ENCODE measurements at regions not wholly inside any gene's neighbourhood (a gene's known extent, or its start where the extent isn't known, plus 50 kb on each side); places are given as distances from the start of the nearest gene placed in this dataset.

DNA sequence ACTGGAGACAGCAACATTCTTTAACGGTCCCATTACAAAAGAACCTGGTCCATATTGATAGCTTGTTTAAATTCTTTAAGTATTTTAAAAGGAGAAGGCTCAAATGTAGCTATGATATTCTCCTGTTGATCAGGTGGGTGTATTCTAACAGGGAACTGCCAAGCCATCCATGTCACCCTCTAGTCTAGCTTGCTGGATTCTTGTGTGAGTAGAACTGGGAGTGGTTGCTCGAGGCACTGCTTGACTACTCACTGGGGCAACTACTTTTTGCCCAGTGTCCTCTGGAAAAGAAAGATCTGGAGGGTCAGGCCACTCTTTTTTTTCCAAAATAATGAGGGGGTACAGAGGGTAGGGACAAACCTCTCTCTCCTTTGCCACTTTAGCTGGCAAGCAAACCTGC, 155.1 kb downstream of the ZNF518B start:
- no peak for TF ChIP-seq POLR2A (IDR thresholded peaks at IDR 0.05)
- TF ChIP-seq CTCF (IDR thresholded peaks at IDR 0.05), result no peak
- no peak for TF ChIP-seq POLR2AphosphoS5 (IDR thresholded peaks at IDR 0.05)

All from prostate gland (tissue), 2 donors.